M059J (cell line): ENCODE measurements at regions not wholly inside any gene's neighbourhood (a gene's known extent, or its start where the extent isn't known, plus 50 kb on each side); places are given as distances from the start of the nearest gene placed in this dataset.
"Not testable (repeated sequence)": the region's sequence is repeated elsewhere in the genome, so short reads cannot be mapped to it uniquely, and the experiment has no call there.

Experiments used
- DNase-seq: peaks from one replicate; pipeline ENCODE4 v3.0.0-alpha.2; 2012; ENCODE audit warnings: low read depth

GRCh38 chr4:177242651-177243286 lies 66.9 kb upstream of the NEIL3 start:
- no peak for DNase-seq

- DNase-seq, result no peak
Measured at GRCh38 chr4:177246641-177247584, 62.8 kb upstream of the NEIL3 start.

- DNase-seq, result peak; percentile 55
Measured at GRCh38 chr4:177250056-177250696, 59.5 kb upstream of the NEIL3 start.

GRCh38 chr4:177251237-177251636 lies 58.4 kb upstream of the NEIL3 start:
- no peak for DNase-seq

GRCh38 chr4:177255359-177255758 lies 54.3 kb upstream of the NEIL3 start:
- no peak for DNase-seq

GRCh38 chr4:177256950-177257349 lies 52.7 kb upstream of the NEIL3 start:
- no peak for DNase-seq

- not testable (repeated sequence) for DNase-seq
Measured at GRCh38 chr4:177259466-177259865, 50.2 kb upstream of the NEIL3 start.
